ENCODE measurements at regions not wholly inside any gene's neighbourhood (a gene's known extent, or its start where the extent isn't known, plus 50 kb on each side); places are given as distances from the start of the nearest gene placed in this dataset.

- TF ChIP-seq POLR2AphosphoS5 (IDR thresholded peaks at IDR 0.05; ENCODE audit: low read depth, low read length) = no peak
- TF ChIP-seq POLR2A (IDR thresholded peaks at IDR 0.05; ENCODE audit: low read depth, low read length) = no peak
- no peak for TF ChIP-seq SPI1 (IDR thresholded peaks at IDR 0.05; ENCODE audit: low read depth, low read length)
- TF ChIP-seq TAF1 (IDR thresholded peaks at IDR 0.05; ENCODE audit: low read depth, low read length) = no peak
- TF ChIP-seq PAX5 (IDR thresholded peaks at IDR 0.05; ENCODE audit: insufficient read depth, low read length, severe bottlenecking) = no peak
- no peak for TF ChIP-seq POU2F2 (IDR thresholded peaks at IDR 0.05; ENCODE audit: low read depth, low read length)
Measured at GRCh38 chr13:50715402-50716146, 127.9 kb downstream of the DLEU7 start.

All from GM12891 (cell line).